ENCODE measurements at regions not wholly inside any gene's neighbourhood (a gene's known extent, or its start where the extent isn't known, plus 50 kb on each side); places are given as distances from the start of the nearest gene placed in this dataset.

- no peak for DNase-seq
These were observed 60.2 kb upstream of the RBPJ start for GRCh38 chr4:26260571-26260970.

- DNase-seq = no peak
These were observed 59.4 kb upstream of the RBPJ start for GRCh38 chr4:26261405-26261804.

GRCh38 chr4:26263165-26263564 is 57.6 kb upstream of the RBPJ start:
- DNase-seq = no peak

GRCh38 chr4:26264109-26264508 is 56.7 kb upstream of the RBPJ start:
- DNase-seq = no peak

DNA sequence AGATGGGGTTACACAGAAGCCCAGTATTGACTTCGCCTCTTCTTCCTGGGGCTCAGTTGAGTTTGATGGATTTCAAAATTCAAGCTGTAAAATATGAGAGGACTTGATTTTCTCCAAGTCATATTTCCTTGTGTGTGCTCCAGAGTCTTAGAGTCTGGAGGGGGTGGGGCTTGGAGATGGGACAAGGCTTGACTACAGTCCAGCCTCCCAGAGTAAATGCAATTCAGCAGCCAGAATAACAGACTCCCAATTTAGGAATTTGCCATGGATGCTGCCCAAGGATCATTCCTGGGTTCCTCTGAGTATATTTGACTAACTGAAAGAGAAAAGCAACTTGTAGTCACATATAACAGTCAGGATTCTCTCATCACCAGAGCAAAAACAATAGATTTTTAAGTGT is 53.7 kb upstream of the RBPJ start:
- no peak for DNase-seq

- no peak for DNase-seq
These were observed 52.6 kb upstream of the RBPJ start for GRCh38 chr4:26268246-26268645.

GRCh38 chr4:26269038-26269437 is 51.8 kb upstream of the RBPJ start:
- no peak for DNase-seq

Data from GDM1 (cell line).